Body of pancreas (tissue), 4 donors: ENCODE measurements at regions not wholly inside any gene's neighbourhood (a gene's known extent, or its start where the extent isn't known, plus 50 kb on each side); places are given as distances from the start of the nearest gene placed in this dataset.

Experiments
- ATAC-seq: fragments of 150-250 bp; one replicate; pipeline ENCODE4 v1.9.1; 2016
- DNase-seq, 4 donors: peaks; one replicate each; pipeline ENCODE4 v3.0.0-alpha.2; 2019
- H3K27ac ChIP-seq, 4 donors: fragments of 200-600 bp; sonication (generic); 1 replicate in 3 of 4; 2 replicates in 1 of 4; pipeline versions ENCODE4 v1.5.1 to v1.6.1; 2016 to 2019; ENCODE audit warnings: mild to moderate bottlenecking in 1 of 4, mixed read lengths in 1 of 4, moderate library complexity in 1 of 4
- H3K27me3 ChIP-seq, 2 donors: fragments of 200-600 bp; sonication (generic); one replicate each; pipeline ENCODE4 v1.6.0; 2016; ENCODE audit warnings: mild to moderate bottlenecking in 1 of 2
- H3K36me3 ChIP-seq, 2 donors: fragments of 200-600 bp; sonication (generic); replicated peaks in 1 of 2; 2 replicates each; pipeline ENCODE4 v1.5.1; 2016; ENCODE audit warnings: low read depth in 2 of 2; ENCODE audit not compliant: insufficient read depth in 1 of 2
- H3K4me1 ChIP-seq: fragments of 200-600 bp; sonication (generic); one replicate; pipeline ENCODE4 v1.6.0; 2016
- H3K4me3 ChIP-seq, 2 donors: fragments of 200-600 bp; sonication (generic); 1 replicate in 1 of 2; 2 replicates in 1 of 2; pipeline ENCODE4 v1.5.1; 2016 to 2019
- H3K9me3 ChIP-seq, 3 donors: fragments of 200-600 bp; sonication (generic); 1 replicate in 2 of 3; 2 replicates in 1 of 3; pipeline ENCODE4 v1.5.1; 2016
- POLR2A ChIP-seq, 3 donors: fragments of 450-650 bp; IDR thresholded peaks; one replicate each; pipeline ENCODE4 v1.6.1; 2016; ENCODE audit warnings: antibody characterized with exemption in 3 of 3, mild to moderate bottlenecking in 2 of 3
- WGBS, 2 donors: methylation state at CpG; one replicate each; pipeline ENCODE4 v1.1.5; 2017; 5-methylcytosine and 5-hydroxymethylcytosine counted together
- intact Hi-C: fragments of 100-400 bp; cut with DNase I; formaldehyde crosslinking; loops from one replicate; pipeline ENCODE4 v1.15.1; 2023
- TF ChIP-seq, protein P1 (sequence below), 7 experiments: fragments of 450-650 bp in 4 of 7; fragments of 200-600 bp in 3 of 7; sonication (generic) in 3 of 7; IDR thresholded peaks; one replicate each; pipeline ENCODE4 v1.5.1; 2016 to 2019; ENCODE audit warnings: antibody characterized with exemption in 7 of 7

DNA sequence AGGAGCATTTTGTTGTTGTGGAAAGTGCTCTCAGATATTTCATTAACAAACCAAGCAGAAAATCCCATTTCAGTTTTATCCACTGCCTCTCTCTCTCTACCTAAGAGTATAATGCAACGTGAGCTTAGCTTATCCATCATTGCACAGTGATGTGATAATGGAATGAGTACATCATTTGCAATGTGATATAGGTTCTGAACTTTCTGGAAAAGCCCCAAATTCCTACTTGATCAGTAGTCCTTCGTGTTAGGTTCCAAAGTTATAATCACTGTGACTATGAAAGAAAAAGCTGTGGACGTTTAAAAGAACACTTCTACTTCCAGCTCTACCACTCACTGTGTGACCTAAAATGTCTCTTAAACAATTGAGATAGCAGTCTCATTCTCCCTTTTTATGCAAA is 76.4 kb upstream of the PRMT6 start:
- no peak overlapping the region for H3K4me3 ChIP-seq
- intact Hi-C loops: no loop called here
- WGBS, 2 donors: 34 to 60% methylated on average over 3 of the region's 3 CpGs
- no peak for TF ChIP-seq POLR2A (IDR thresholded peaks at IDR 0.05)
- TF ChIP-seq, protein P1, sequence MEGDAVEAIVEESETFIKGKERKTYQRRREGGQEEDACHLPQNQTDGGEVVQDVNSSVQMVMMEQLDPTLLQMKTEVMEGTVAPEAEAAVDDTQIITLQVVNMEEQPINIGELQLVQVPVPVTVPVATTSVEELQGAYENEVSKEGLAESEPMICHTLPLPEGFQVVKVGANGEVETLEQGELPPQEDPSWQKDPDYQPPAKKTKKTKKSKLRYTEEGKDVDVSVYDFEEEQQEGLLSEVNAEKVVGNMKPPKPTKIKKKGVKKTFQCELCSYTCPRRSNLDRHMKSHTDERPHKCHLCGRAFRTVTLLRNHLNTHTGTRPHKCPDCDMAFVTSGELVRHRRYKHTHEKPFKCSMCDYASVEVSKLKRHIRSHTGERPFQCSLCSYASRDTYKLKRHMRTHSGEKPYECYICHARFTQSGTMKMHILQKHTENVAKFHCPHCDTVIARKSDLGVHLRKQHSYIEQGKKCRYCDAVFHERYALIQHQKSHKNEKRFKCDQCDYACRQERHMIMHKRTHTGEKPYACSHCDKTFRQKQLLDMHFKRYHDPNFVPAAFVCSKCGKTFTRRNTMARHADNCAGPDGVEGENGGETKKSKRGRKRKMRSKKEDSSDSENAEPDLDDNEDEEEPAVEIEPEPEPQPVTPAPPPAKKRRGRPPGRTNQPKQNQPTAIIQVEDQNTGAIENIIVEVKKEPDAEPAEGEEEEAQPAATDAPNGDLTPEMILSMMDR (IDR thresholded peaks at IDR 0.05): no peak
- H3K27ac ChIP-seq: no peak overlapping the region
- no peaks in the 10 kb centered on the region for H3K9me3 ChIP-seq
- ATAC-seq: no peak
- H3K4me1 ChIP-seq: no peaks in the 10 kb centered on the region
- no peaks in the 10 kb centered on the region for H3K36me3 ChIP-seq
- no peak for DNase-seq
- H3K27me3 ChIP-seq: no peaks in the 10 kb centered on the region

DNA sequence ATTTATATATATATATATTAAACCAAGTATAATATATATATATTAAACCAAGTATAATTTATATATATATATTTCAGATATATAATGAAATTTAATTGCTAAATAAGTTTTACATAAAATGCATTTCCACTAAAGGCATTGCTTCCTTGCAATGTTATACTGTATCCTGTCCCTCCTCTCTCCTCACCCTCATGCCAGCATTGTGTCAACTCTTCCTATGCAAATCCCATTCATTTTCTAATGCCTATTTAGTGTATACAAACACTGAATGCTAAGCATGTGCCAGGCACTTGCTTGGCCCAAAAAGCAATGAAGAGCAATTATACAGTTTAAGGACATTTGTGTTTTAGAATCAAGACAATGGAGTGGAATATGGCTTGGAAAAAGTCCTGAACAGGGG is 71.7 kb upstream of the PRMT6 start:
- H3K9me3 ChIP-seq: no peaks in the 10 kb centered on the region
- no peak for ATAC-seq
- TF ChIP-seq, protein P1 (IDR thresholded peaks at IDR 0.05): no peak
- TF ChIP-seq POLR2A (IDR thresholded peaks at IDR 0.05): no peak
- no peak overlapping the region for H3K4me3 ChIP-seq
- H3K36me3 ChIP-seq: no peaks in the 10 kb centered on the region
- no peaks in the 10 kb centered on the region for H3K4me1 ChIP-seq
- intact Hi-C loops: no loop called here
- no peaks in the 10 kb centered on the region for H3K27me3 ChIP-seq
- H3K27ac ChIP-seq: no peak overlapping the region
- DNase-seq: no peak

DNA sequence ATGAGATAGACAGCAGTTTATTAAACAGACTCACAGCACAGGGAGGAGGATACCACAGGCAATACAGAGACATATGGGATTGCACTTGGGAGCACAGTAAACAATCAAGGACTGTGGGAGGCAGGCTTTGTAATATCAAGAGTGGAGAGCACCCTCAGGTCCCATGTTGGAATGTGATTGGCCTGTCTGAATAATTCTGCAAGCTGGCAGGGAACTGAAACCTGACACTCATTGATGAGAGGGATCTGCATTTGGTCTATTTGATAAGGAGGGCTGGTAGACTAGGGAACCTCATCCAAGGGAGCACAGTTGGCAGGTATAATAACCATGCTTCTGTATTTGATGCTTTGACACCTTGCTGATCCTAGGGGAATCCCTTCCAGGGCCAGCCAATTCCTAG is 69.9 kb upstream of the PRMT6 start:
- ATAC-seq: no peak
- no peak for DNase-seq
- H3K27me3 ChIP-seq: no peaks in the 10 kb centered on the region
- TF ChIP-seq, protein P1 (IDR thresholded peaks at IDR 0.05): no peak
- TF ChIP-seq POLR2A (IDR thresholded peaks at IDR 0.05): no peak
- intact Hi-C loops: no loop called here
- no peak overlapping the region for H3K27ac ChIP-seq
- H3K9me3 ChIP-seq: no peaks in the 10 kb centered on the region
- no peaks in the 10 kb centered on the region for H3K4me1 ChIP-seq
- H3K36me3 ChIP-seq: no peaks in the 10 kb centered on the region
- no peak overlapping the region for H3K4me3 ChIP-seq

DNA sequence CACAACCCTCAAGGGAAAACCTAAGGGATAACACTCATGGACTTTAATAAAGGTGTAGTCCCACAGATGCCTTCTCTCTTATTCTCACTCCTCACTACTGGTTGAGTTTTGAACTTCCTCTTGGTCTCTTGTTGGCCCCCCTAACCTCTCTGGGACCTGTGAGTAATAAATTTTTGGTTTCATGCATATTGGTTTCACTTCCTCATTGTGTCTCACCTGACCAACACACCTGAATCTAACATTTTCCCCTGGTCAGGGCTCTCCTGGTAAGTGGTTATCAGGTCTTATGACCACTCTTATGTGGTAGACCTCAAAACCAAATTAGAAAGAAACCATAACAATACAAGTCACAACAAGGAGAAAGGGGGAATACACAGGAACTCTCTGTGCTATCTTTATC is 60.5 kb upstream of the PRMT6 start:
- DNase-seq (no peak), ATAC-seq (no peak)
- intact Hi-C loops: no loop called here
- H3K9me3 ChIP-seq: no peaks in the 10 kb centered on the region
- no peaks in the 10 kb centered on the region for H3K36me3 ChIP-seq
- no peak for TF ChIP-seq POLR2A (IDR thresholded peaks at IDR 0.05)
- TF ChIP-seq, protein P1 (IDR thresholded peaks at IDR 0.05): no peak
- H3K27ac ChIP-seq: no peak overlapping the region
- H3K4me3 ChIP-seq: no peak overlapping the region
- H3K27me3 ChIP-seq: no peaks in the 10 kb centered on the region
- H3K4me1 ChIP-seq: no peaks in the 10 kb centered on the region

DNA sequence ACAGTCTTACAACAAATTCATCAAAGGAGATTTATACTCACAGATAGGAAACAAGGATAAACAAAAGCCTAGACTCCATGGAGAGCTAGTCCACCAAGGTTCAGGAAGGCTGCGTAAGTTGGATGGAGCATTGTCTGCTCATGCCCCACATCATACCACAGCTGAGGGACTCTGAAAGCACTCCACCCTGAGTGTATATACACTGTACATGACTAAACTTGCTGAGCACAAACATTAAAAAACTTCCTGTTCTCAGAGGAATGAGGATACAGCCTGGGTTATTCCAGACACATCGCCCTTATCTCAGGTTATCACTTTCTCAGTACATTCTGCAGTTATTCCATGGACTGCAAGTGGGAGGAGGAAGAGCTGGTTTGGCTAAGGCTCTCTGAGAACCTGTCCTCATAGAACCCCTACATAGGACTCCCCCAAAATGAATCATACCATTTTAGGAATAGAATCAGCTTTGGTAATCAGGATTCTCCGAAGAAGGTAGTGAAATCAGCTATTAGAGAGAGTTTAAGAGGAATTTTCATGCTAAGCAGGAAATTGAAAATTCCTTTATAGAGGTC is 58.0 kb upstream of the PRMT6 start:
- H3K27ac ChIP-seq: no peak overlapping the region
- H3K36me3 ChIP-seq: no peaks in the 10 kb centered on the region
- H3K4me1 ChIP-seq: no peaks in the 10 kb centered on the region
- 48 to 50% methylated on average over 3 of the region's 3 CpGs for WGBS, 2 donors
- H3K4me3 ChIP-seq: no peak overlapping the region
- H3K9me3 ChIP-seq: no peaks in the 10 kb centered on the region
- DNase-seq: no peak
- TF ChIP-seq, protein P1 (IDR thresholded peaks at IDR 0.05): no peak
- TF ChIP-seq POLR2A (IDR thresholded peaks at IDR 0.05): no peak
- intact Hi-C loops: no loop called here
- no peak for ATAC-seq
- no peaks in the 10 kb centered on the region for H3K27me3 ChIP-seq
